ENCODE measurements at regions not wholly inside any gene's neighbourhood (a gene's known extent, or its start where the extent isn't known, plus 50 kb on each side); places are given as distances from the start of the nearest gene placed in this dataset.

DNA sequence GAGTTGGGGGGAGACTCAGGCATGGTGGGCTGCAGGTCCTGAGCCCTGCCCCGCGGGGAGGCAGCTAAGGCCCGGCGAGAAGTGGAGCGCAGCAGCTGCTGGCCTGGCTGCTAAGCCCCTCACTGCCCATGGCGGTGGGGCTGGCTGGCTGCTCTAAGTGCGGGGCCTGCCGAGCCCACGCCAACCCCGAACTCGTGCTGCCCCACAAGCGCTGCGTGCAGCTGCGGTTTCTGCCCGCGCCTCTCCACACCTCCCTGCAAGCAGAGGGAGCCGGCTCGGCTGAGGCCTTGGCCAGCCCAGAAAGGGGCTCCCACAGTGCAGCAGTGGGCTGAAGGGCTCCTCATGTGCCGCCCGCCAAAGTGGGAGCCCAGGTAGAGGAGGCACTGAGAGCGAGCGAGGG is 1355.1 kb upstream of the WWC1 start:
- no peak for TF ChIP-seq CTCF (IDR thresholded peaks at IDR 0.05; ENCODE audit: low read depth, low read length)

DNA sequence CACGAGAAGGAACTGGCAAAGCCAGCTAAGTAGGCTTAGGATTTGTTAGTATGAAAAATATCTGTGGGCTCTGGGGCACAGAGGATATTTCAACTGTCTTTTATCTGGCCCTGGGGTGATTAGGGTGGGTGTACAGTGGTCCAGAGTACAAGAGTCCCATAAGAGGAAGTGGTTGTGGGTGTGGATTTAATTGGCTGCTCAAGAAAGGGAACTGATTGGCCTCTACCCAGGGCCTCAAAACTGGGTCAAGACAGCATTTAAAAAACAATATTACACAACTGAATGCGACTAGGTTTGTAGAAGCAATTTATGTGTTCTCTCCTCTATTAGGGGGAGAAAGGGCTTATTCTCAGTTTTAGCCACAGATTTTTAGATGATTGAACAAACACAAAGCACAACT is 1353.4 kb upstream of the WWC1 start:
- DNase-seq (ENCODE audit: extremely low read depth, low read depth) = no peak
- TF ChIP-seq CTCF (IDR thresholded peaks at IDR 0.05; ENCODE audit: low read depth, low read length) = no peak

More for the DNA sequence above, 1355.1 kb upstream of the WWC1 start:
- no peak for DNase-seq (ENCODE audit: extremely low read depth, low read depth)

DNA sequence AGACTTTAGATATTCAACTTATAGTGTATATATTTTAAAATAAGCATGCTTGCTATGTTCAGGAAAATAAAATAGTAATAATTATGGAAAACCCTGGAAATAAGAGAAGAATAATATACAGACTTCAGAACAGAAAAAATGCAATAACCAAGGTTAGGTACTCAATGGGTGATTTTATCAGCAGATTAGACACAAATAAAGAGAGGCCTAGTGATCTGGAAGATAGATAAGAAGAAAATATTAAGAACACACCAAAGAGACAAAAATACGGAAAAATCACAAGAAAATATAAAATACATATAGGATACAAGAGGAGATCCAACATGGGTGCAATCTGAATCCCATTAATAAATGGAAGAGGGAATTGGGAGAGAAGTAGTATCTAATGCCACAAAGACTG is 1348.5 kb upstream of the WWC1 start:
- TF ChIP-seq CTCF (IDR thresholded peaks at IDR 0.05; ENCODE audit: low read depth, low read length) = no peak

DNA sequence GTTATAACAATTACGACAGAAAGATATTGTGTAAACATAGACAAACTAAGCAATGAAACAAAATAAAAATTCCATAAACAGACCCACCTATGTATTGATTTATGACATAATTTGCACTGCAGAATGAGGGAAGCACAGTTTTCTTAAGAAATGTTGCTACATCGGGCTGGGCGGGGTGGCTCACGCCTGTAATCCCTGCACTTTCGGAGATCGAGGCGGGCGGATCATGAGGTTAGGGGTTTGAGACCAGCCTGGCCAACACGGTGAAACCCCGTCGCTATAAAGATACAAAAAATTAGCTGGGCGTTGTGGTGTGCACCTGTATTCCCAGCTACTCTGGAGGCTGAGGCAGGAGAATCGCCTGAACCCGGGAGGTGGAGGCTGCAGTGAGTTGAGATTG is 1344.4 kb upstream of the WWC1 start:
- TF ChIP-seq CTCF (IDR thresholded peaks at IDR 0.05; ENCODE audit: low read depth, low read length) = no peak
- no peak for DNase-seq (ENCODE audit: extremely low read depth, low read depth)

More for the DNA sequence above, 1348.5 kb upstream of the WWC1 start:
- DNase-seq (ENCODE audit: extremely low read depth, low read depth) = no peak

DNA sequence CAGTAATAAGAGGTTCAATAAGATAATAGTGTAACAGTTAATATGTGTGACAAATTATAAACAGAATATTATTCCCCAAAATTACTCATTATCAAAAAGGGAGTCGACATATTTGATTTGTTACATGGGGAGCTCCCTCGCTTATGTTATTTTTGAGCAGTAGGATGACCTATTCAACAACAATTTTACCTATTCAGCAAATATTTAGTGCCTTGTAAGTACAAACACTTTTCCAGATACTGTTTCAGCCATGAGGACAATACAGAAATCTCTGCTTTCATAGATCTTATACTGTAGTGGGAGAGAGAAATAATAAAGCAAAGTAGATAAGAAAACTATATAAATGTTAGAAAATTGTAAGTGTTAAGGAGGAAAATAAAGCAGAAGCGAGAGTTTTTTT is 1342.8 kb upstream of the WWC1 start:
- TF ChIP-seq CTCF (IDR thresholded peaks at IDR 0.05; ENCODE audit: low read depth, low read length) = no peak
- DNase-seq (ENCODE audit: extremely low read depth, low read depth) = no peak

GRCh38 chr5:166952048-166952447 is 1339.4 kb upstream of the WWC1 start:
- no peak for TF ChIP-seq CTCF (IDR thresholded peaks at IDR 0.05; ENCODE audit: low read depth, low read length)
- DNase-seq (ENCODE audit: extremely low read depth, low read depth) = no peak

DNA sequence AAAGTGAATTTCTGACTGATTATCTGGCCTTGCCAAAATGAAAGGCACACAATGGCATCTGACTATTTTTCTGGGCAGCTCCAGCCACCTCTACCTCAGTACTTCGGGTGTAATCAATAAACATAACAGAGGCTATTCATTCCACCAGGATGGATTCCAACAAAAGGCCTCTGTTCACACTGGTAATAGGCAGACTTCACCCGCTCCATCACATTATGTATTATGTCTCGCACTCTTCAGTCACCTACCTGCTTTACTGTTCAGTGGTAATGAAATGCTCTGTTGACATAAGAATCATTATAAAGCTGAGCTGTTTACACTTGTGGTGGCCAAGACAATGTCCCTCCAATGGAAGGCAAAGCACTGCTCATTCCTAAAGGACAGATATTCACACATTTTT is 1333.7 kb upstream of the WWC1 start:
- DNase-seq (ENCODE audit: extremely low read depth, low read depth) = no peak

More for the DNA sequence above, 1333.7 kb upstream of the WWC1 start:
- no peak for TF ChIP-seq CTCF (IDR thresholded peaks at IDR 0.05; ENCODE audit: low read depth, low read length)
